Hindlimb muscle (tissue), 1 donor: ENCODE measurements at regions not wholly inside any gene's neighbourhood (a gene's known extent, or its start where the extent isn't known, plus 50 kb on each side); places are given as distances from the start of the nearest gene placed in this dataset.
"Not testable (repeated sequence)": the region's sequence is repeated elsewhere in the genome, so short reads cannot be mapped to it uniquely, and the experiment has no call there.

Source experiments
- DNase-seq: peaks from one replicate; pipeline ENCODE4 v3.0.0-alpha.2; 2013

DNA sequence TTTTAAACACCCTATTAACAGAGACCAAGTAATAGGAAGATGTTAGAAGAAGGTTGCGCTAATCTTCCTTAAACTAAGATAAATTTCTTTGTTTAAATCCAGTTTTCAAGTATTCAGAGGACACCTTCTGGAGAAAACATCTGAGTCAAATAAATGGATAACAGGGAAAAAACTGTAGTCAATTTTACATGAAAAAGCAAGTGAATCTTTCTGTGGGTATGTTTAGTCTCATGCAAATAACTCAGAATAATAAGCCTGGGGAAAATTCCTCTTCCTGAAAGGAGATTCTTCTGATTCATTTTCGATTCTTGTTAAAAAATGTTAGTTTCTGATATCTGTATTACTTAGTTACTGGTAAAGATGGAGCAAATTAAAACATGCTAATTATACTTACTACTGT is 145.5 kb downstream of the CTH start:
- DNase-seq, result no peak

- no peak for DNase-seq
Measured at GRCh38 chr1:70567167-70567566, 156.1 kb downstream of the CTH start.

DNA sequence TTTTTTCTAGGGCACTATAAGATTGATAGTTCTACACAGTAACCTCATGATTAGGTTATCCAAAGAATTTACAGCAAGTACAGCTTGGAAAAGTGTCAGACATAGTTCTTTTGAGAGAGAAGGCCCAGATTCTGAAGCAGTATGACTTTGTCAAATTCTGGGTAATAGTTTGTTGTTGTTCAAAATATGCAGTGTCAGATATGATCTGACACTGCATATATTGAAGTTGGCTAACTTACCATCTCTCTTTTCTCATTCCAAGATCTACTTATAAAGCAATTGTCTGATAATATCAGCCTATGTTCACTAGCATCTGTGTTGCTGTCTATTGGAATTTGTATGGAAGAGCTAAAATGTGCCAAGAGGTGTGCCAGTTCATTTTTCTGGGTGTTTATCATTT is 160.1 kb downstream of the CTH start:
- no peak for DNase-seq

GRCh38 chr1:70573317-70573843 is 162.3 kb downstream of the CTH start:
- DNase-seq, result no peak

DNA sequence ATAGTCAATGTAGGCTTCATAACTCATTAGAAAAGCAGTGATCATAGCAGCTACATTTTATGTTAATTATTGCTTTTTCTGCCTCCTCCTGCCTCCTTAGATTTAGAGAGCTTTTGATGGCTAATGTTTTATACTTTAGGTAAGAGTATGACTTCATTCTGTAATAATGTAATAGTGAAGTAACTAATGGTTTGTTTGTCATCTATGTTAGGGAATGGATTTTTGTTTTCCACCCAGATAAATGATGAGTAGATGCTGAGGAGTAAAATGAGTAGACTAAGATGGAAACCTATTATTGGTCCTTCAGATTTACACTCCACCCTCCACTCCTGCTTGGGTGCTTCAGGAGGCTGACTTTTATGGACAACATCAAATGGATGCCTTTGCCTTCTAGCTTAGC is 170.6 kb downstream of the CTH start:
- DNase-seq, result no peak

GRCh38 chr1:70583522-70583921 is 172.5 kb downstream of the CTH start:
- no peak for DNase-seq

- no peak for DNase-seq
Measured at GRCh38 chr1:70586046-70586445, 175.0 kb downstream of the CTH start.

- no peak for DNase-seq
Measured at GRCh38 chr1:70587872-70588366, 176.9 kb downstream of the CTH start.

DNA sequence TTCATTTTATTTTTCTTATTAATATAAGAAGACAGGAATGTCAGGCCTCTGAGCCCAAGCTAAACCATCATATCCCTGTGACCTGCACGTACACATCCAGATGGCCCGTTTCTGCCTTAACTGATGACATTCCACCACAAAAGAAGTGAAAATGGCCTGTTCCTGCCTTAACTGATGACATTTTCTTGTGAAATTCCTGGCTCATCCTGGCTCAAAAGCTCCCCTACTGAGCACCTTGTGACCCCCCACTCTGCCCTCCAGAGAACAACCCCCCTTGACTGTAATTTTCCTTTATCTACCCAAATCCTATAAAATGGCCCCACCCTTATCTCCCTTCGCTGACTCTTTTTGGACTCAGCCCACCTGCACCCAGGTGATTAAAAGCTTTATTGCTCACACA is 182.5 kb downstream of the CTH start:
- not testable (repeated sequence) for DNase-seq

DNA sequence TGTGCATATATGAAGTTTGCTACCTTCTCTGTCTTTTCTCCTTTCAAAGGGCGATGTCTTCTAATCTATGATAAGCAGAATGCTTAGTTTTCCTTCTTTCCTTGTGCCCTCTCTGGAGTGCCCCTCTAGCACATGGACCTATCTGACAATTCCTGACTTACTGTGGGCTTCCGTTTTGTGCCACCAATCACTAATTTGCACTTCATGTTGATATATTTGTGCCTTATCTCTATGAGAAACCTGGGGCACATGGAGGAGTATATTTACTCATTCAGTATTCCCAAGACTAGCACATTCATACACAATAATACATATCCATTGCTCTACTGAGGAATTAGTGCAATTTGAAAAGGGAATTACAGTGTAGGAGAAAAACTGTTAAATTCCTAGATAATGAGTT is 197.7 kb downstream of the CTH start:
- no peak for DNase-seq

- not testable (repeated sequence) for DNase-seq
Measured at GRCh38 chr1:70610164-70610563, 199.1 kb downstream of the CTH start.

- no peak for DNase-seq
Measured at GRCh38 chr1:70616946-70617345, 205.9 kb downstream of the CTH start.

GRCh38 chr1:70617728-70618127 is 206.7 kb downstream of the CTH start:
- no peak for DNase-seq

DNA sequence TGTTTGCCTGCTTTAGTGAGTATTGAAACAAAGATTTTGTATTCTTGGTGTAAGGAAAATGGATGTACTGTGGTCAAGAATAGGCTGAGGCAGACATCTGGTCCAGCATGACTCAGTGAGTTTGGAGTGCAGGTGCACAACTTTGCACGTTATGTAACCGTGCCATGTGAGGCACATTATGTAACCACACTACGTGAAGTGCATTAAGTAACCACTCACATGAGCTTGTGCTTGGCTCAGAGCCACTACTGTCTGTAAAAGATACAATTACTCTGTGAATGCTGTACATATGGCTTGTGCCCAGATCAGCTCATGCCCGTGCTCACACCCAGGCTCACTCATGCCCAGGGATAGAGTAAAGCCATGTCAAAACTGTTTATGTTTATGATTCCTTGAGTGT is 216.8 kb downstream of the CTH start:
- no peak for DNase-seq

GRCh38 chr1:70628973-70629372 is 217.9 kb downstream of the CTH start:
- DNase-seq, result no peak

DNA sequence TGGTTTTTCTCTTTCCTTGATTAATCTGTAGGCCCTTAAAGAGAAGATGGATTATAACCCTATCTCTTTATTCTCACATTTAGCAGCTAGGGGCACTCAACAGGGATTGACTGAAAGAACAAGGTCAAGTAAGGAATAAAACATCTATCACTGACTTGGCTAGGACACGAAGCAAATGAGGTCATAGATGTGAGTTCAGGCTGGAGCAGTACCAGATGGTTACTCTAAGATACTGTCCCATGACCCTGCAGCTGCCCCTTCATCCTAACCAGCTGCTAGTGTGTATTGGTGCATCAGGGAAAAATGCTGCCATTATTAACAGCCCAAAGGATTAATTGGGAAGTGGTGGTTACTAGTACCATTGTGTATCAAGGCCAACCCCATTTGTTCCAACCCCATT is 221.9 kb downstream of the CTH start:
- no peak for DNase-seq

- no peak for DNase-seq
Measured at GRCh38 chr1:70635868-70636267, 224.8 kb downstream of the CTH start.

DNA sequence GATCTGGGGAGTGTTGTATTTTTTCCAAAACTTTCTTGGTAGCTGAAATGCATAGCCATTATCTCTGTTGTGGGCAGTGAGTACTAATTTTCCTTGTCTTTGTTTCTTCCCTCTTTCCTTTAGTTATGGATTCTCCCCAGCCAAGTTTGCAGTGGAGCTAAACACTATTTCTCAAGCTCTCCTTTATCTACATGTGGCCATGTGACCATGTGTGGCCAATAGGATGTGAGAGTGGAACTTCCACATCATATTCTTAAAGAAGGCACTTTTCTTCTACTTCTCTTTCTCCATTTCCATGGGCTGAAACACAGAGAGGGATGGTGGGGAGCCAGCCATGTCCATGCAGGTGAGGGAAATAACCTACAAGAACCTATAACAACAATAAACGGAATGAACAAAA is 230.8 kb downstream of the CTH start:
- DNase-seq, result no peak

- DNase-seq, result no peak
Measured at GRCh38 chr1:70656361-70656760, 245.3 kb downstream of the CTH start.

GRCh38 chr1:70659891-70660290 is 248.8 kb downstream of the CTH start:
- DNase-seq, result no peak

DNA sequence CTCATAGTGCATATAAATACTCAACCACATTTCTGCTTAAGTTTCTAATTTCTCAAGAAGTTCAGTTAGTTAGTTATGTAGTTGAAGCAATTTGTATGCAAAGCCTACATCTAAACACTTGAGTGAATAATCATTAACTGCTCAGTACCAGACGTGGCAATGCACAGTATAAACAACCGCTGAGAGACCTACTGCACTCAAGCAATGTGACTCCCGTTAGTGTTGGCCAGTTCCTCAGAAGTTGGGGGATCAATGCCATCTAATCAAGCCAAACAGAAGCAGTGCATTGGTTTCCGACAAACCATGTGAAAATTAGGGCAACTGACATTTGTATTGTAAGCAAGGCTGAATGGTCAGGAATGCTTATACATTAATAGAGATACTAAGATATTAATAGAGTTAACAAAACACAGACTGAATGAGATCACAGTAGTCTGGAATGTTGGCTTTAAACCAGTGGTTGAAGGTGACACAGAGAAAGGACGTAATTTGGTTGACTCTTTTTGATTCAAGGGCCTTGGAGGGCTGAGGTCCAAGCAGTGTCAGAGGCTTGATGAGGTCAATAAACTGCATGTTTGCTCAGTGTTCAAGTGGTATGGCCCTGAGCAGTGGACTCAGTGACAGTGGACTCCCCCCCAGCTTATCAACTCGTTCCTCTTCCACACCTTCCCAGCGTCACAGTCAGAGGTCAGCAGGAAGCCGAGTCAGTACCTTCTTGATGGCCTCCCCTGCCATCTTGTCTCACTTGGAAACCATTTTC is 255.5 kb downstream of the CTH start:
- DNase-seq, result no peak

- DNase-seq, result no peak
Measured at GRCh38 chr1:70667494-70668170, 256.6 kb downstream of the CTH start.

DNA sequence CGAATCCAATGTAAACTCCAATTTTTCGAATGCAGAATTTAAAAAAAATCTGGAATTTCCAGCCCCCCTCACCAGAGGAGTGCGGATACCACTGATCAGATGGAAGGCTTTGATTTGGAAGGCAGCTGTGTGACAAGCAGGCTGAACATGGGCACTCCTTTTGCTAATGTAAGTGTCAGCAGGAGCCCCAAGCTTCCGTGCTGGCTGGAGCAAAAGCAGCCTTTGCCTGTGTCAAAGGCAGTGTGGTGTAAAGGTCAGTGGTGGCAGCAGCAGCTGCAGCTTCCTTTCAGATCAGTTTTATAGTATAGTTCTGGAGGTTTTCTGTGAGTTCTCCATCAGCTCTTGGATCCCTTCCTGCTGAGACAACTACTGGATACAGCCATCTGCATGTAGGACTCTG is 259.9 kb downstream of the CTH start:
- DNase-seq, result no peak

- DNase-seq, result peak; percentile 83
Measured at GRCh38 chr1:70672442-70672888, 261.4 kb downstream of the CTH start.
